Suprapubic skin (tissue), 4 donors: ENCODE measurements at regions not wholly inside any gene's neighbourhood (a gene's known extent, or its start where the extent isn't known, plus 50 kb on each side); places are given as distances from the start of the nearest gene placed in this dataset.

Experiments
- DNase-seq, 2 donors: peaks; one replicate each; pipeline ENCODE4 v3.0.0-alpha.2; 2019; ENCODE audit warnings: low spot score in 2 of 2
- H3K27ac ChIP-seq: fragments of 200-600 bp; sonication (generic); one replicate; pipeline ENCODE4 v1.5.1; 2019
- H3K27me3 ChIP-seq: fragments of 200-600 bp; sonication (generic); one replicate; pipeline ENCODE4 v1.5.1; 2019
- H3K36me3 ChIP-seq: fragments of 200-600 bp; sonication (generic); one replicate; pipeline ENCODE4 v1.5.1; 2019
- H3K4me1 ChIP-seq: fragments of 200-600 bp; sonication (generic); one replicate; pipeline ENCODE4 v1.5.1; 2019
- H3K4me3 ChIP-seq: fragments of 200-600 bp; sonication (generic); one replicate; pipeline ENCODE4 v1.5.1; 2019; ENCODE audit warnings: mild to moderate bottlenecking
- H3K9me3 ChIP-seq: fragments of 200-600 bp; sonication (generic); one replicate; pipeline ENCODE4 v1.5.1; 2019
- CTCF ChIP-seq, 2 donors: fragments of 200-600 bp in 1 of 2; fragments of 450-650 bp in 1 of 2; sonication (generic) in 1 of 2; IDR thresholded peaks; one replicate each; pipeline ENCODE4 v1.5.1; 2016 to 2019; ENCODE audit warnings: antibody characterized with exemption in 2 of 2, mild to moderate bottlenecking in 1 of 2, moderate library complexity in 1 of 2
- EP300 ChIP-seq: sonication (generic); formaldehyde crosslinking; IDR thresholded peaks from one replicate; pipeline ENCODE4 v1.6.1; 2017; ENCODE audit warnings: antibody characterized with exemption
- POLR2A ChIP-seq, 2 donors: fragments of 450-650 bp; IDR thresholded peaks; one replicate each; pipeline ENCODE4 v1.6.1; 2017; ENCODE audit warnings: antibody characterized with exemption in 2 of 2, mild to moderate bottlenecking in 2 of 2, moderate library complexity in 2 of 2
- POLR2AphosphoS5 ChIP-seq, 3 donors: sonication (generic); formaldehyde crosslinking; IDR thresholded peaks; one replicate each; pipeline ENCODE4 v1.6.1; 2017; ENCODE audit warnings: antibody characterized with exemption in 3 of 3
- WGBS: methylation state at CpG from one replicate; pipeline ENCODE4 v1.1.5; 2018; 5-methylcytosine and 5-hydroxymethylcytosine counted together

DNA sequence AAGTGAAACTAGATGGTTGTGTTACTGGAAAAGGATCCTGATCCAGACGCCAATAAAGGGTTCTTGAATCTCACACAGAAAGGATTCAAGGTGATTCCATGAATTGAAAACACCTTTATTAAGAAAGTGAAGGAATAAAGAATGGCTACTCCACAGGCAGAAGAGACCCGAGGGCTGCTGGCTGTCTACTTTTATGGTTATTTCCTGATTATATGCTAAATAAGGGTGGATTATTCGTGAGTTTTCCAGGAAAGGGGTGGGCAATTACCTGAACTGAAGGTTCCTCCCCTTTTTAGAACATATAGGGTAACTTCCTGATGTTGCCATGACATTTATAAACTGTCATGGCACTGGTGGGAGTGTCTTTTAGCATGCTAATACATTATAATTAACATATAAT, 50.9 kb upstream of the WARS2 start:
- DNase-seq = no peak
- no peaks in the 10 kb centered on the region for H3K4me1 ChIP-seq
- H3K4me3 ChIP-seq = no peak overlapping the region
- H3K36me3 ChIP-seq = no peaks in the 10 kb centered on the region
- H3K27ac ChIP-seq = no peak overlapping the region
- TF ChIP-seq POLR2AphosphoS5 (IDR thresholded peaks at IDR 0.05) (no peak), POLR2A (IDR thresholded peaks at IDR 0.05) (no peak), CTCF (IDR thresholded peaks at IDR 0.05) (no peak), EP300 (no peak)
- 88% methylated on average over 3 of the region's 3 CpGs for WGBS
- no peaks in the 10 kb centered on the region for H3K9me3 ChIP-seq
- H3K27me3 ChIP-seq = no peaks in the 10 kb centered on the region

DNA sequence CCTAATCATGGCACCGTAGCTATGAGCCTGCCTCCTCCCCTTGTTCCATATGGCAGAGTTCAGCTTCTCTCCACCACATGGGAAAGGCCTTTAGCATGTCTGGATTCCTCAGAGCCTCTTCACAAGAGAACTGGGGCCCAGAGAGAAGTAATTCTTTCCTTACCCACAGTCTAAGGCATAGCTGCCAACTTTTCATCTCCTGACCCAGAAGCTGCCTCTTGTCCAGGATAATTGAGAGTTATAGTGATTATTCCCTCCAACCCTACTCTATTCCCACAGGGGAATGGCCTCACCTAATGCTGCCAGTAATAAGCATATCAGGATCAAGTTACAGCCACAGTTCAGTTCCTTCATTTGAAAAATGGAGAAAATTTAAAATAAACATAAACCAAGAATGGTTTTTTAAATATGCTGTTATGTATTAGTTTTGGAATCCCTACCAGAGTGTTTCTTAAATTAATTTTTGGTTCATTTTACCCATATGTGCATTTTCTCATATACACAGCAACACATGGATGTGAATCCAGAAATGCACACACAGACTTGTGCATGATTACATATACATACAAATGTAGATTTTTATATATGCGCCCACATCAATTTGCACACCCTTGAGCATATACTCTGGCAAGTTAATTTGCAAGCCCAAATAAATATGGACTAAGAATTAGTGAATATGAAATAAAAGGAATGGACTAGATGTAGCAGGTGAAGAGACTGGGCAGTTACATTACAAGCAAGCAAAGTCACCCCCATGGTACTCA, 63.9 kb upstream of the WARS2 start:
- 89% methylated on average over 2 of the region's 2 CpGs for WGBS
- H3K36me3 ChIP-seq = no peaks in the 10 kb centered on the region
- H3K27me3 ChIP-seq = no peaks in the 10 kb centered on the region
- H3K27ac ChIP-seq = no peak overlapping the region
- TF ChIP-seq POLR2A (IDR thresholded peaks at IDR 0.05) (no peak), CTCF (IDR thresholded peaks at IDR 0.05) (no peak), POLR2AphosphoS5 (IDR thresholded peaks at IDR 0.05) (no peak), EP300 (no peak)
- no peak for DNase-seq
- H3K4me1 ChIP-seq = no peaks in the 10 kb centered on the region
- no peaks in the 10 kb centered on the region for H3K9me3 ChIP-seq
- no peak overlapping the region for H3K4me3 ChIP-seq

- DNase-seq = no peak
- H3K4me3 ChIP-seq = no peak overlapping the region
- no peaks in the 10 kb centered on the region for H3K36me3 ChIP-seq
- WGBS = 64% methylated on average over 1 of the region's 1 CpG
- H3K9me3 ChIP-seq = no peaks in the 10 kb centered on the region
- TF ChIP-seq POLR2A (IDR thresholded peaks at IDR 0.05) = no peak
- no peak for TF ChIP-seq EP300
- no peak for TF ChIP-seq POLR2AphosphoS5 (IDR thresholded peaks at IDR 0.05)
- TF ChIP-seq CTCF (IDR thresholded peaks at IDR 0.05) = no peak
- no peaks in the 10 kb centered on the region for H3K27me3 ChIP-seq
- H3K27ac ChIP-seq = no peak overlapping the region
- no peaks in the 10 kb centered on the region for H3K4me1 ChIP-seq
These were observed 64.5 kb upstream of the WARS2 start for GRCh38 chr1:119204961-119205357.

GRCh38 chr1:119209061-119209460, 68.6 kb upstream of the WARS2 start:
- H3K4me3 ChIP-seq = no peak overlapping the region
- H3K9me3 ChIP-seq = no peaks in the 10 kb centered on the region
- no peaks in the 10 kb centered on the region for H3K27me3 ChIP-seq
- DNase-seq = no peak
- no peak for TF ChIP-seq POLR2AphosphoS5 (IDR thresholded peaks at IDR 0.05)
- TF ChIP-seq CTCF (IDR thresholded peaks at IDR 0.05) = no peak
- TF ChIP-seq EP300 = no peak
- TF ChIP-seq POLR2A (IDR thresholded peaks at IDR 0.05) = no peak
- 86% methylated on average over 5 of the region's 5 CpGs for WGBS
- no peaks in the 10 kb centered on the region for H3K36me3 ChIP-seq
- no peaks in the 10 kb centered on the region for H3K4me1 ChIP-seq
- no peak overlapping the region for H3K27ac ChIP-seq

- H3K4me1 ChIP-seq = no peaks in the 10 kb centered on the region
- H3K9me3 ChIP-seq = no peaks in the 10 kb centered on the region
- H3K36me3 ChIP-seq = no peaks in the 10 kb centered on the region
- WGBS = 38% methylated on average over 1 of the region's 1 CpG
- H3K27ac ChIP-seq = no peak overlapping the region
- no peaks in the 10 kb centered on the region for H3K27me3 ChIP-seq
- TF ChIP-seq POLR2A (IDR thresholded peaks at IDR 0.05) (no peak), POLR2AphosphoS5 (IDR thresholded peaks at IDR 0.05) (no peak), EP300 (no peak), CTCF (IDR thresholded peaks at IDR 0.05) (no peak)
- no peak overlapping the region for H3K4me3 ChIP-seq
- DNase-seq = no peak
These were observed 69.3 kb upstream of the WARS2 start for GRCh38 chr1:119209596-119210295.
